Aorta (tissue), 5 donors: ENCODE measurements at regions not wholly inside any gene's neighbourhood (a gene's known extent, or its start where the extent isn't known, plus 50 kb on each side); places are given as distances from the start of the nearest gene placed in this dataset.

Experiments used
- ATAC-seq: fragments of 200-7000 bp; cut with Tn5 transposase; one replicate; pipeline ENCODE4 v1.9.1; 2022; ENCODE audit warnings: moderate library complexity; ENCODE audit not compliant: low FRiP score
- DNase-seq, 2 donors: peaks; one replicate each; pipeline ENCODE4 v3.0.0-alpha.2; 2020
- H3K27ac ChIP-seq, 2 donors: one replicate each; pipeline ENCODE4 v1.5.1; 2013; ENCODE audit warnings: low read length in 2 of 2, mild to moderate bottlenecking in 2 of 2, moderate library complexity in 2 of 2, control low read depth in 1 of 2, inconsistent platforms in 1 of 2, low read depth in 1 of 2
- H3K27me3 ChIP-seq, 2 donors: one replicate each; pipeline ENCODE4 v1.6.1; 2013; ENCODE audit warnings: control low read depth in 1 of 2, low read length in 1 of 2, mild to moderate bottlenecking in 1 of 2, moderate library complexity in 1 of 2; ENCODE audit not compliant: insufficient read depth in 2 of 2, control insufficient read depth in 1 of 2
- H3K36me3 ChIP-seq, 2 donors: one replicate each; pipeline ENCODE4 v1.6.1; 2013; ENCODE audit warnings: control low read depth in 1 of 2, low read length in 1 of 2, mild to moderate bottlenecking in 1 of 2; ENCODE audit not compliant: insufficient read depth in 2 of 2, control insufficient read depth in 1 of 2
- H3K4me1 ChIP-seq, 2 donors: one replicate each; pipeline ENCODE4 v1.6.1; 2013; ENCODE audit warnings: low read length in 2 of 2, control low read depth in 1 of 2, mild to moderate bottlenecking in 1 of 2, moderate library complexity in 1 of 2; ENCODE audit not compliant: insufficient read depth in 2 of 2, control insufficient read depth in 1 of 2
- H3K4me3 ChIP-seq, 2 donors: one replicate each; pipeline ENCODE4 v1.5.1; 2013; ENCODE audit warnings: low read length in 2 of 2, control low read depth in 1 of 2, mild to moderate bottlenecking in 1 of 2
- H3K9me3 ChIP-seq: one replicate; pipeline ENCODE4 v1.6.1; 2013; ENCODE audit warnings: mild to moderate bottlenecking, low read length; ENCODE audit not compliant: control insufficient read depth
- whole genome bisulfite sequencing, 2 donors: extraction: QIAGEN DNeasy Blood & Tissue Kit; methylation state at CpG; one replicate each; pipeline ENCODE4 v1.1.7; 2013; 5-methylcytosine and 5-hydroxymethylcytosine counted together
- intact Hi-C, 2 donors: fragments of 100-400 bp; cut with DNase I; formaldehyde crosslinking; loops; one replicate each; pipeline versions ENCODE4 v1.14.2 to v1.15.0; 2022
- donor health status: healthy with polysubstance abuse.
- donor health status: Bipolar disorder and iron deficiency.
- donor health status: DM: no; HTN: no; CAD: no.
- donor health status: DM: no; HTN: no; CAD: no.
- donor health status: DM: yes; HTN: yes; CAD: no.

DNA sequence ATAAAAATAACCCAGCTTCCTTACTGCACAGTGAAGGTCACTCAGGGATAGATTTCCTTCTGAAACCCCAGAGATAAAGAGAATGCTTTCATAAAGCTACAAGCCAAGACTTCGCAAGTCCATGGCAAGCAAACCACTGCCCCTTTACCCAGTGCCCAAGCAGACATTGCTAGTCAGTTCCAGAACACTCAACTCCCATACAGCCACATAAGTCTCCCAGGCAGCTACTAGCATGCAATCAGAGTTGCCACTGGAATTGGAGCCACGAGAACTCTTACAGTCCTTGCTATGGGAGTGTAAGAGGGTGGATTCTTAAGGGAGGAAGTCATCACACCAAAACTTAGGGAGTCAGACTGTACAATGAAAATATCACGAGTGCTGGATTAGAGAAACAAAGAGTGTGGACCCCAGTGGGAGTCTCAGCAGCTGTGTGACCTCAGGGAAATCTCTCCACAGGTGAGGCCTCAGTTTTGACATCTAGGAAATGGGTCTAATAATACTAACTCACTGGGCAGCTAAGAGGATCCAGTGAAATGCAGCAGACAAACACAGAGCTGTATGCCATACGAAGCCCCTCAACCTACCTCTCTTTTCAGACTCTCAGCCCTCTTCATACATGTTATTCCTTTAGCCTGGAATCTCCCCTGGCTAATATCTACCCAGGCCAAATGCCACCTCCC is 526.6 kb downstream of the MN1 start:
- H3K9me3 ChIP-seq, result no peaks in the 10 kb centered on the region
- no peak overlapping the region for H3K27ac ChIP-seq
- no peaks in the 10 kb centered on the region for H3K36me3 ChIP-seq
- DNase-seq (no peak), ATAC-seq (no peak)
- no peaks in the 10 kb centered on the region for H3K27me3 ChIP-seq
- H3K4me3 ChIP-seq, result no peak overlapping the region
- H3K4me1 ChIP-seq, result no peaks in the 10 kb centered on the region
- intact Hi-C loops, result no loop called here
- 56 to 59% methylated on average over 4 of the region's 4 CpGs for WGBS, 2 donors

DNA sequence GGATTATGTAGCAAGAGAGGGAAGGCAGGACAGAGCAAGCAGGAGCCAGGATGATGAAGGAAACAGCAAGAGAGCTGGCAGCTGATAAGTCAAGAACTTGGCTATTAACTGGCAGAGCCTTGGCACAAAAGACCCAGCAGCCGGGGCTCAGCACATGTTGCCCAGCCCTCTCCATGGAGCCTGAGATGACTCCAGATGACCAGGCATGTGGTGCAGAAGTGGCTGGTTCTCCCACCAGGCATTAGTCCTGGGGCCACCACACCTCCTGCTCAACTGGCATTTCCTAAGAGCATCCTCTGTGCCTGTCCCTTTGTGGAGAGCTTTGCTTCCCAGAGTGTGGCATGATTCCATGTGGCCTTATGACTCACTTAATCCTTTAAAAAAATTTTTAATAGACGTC is 522.6 kb downstream of the MN1 start:
- no peak overlapping the region for H3K27ac ChIP-seq
- 0 to 14% methylated on average over 2 of the region's 2 CpGs for WGBS, 2 donors
- H3K9me3 ChIP-seq, result peaks cover 2% of the 10 kb centered on the region
- ATAC-seq, result no peak
- H3K4me3 ChIP-seq, result no peak overlapping the region
- intact Hi-C loops, result no loop called here
- no peak for DNase-seq
- H3K27me3 ChIP-seq, result no peaks in the 10 kb centered on the region
- no peaks in the 10 kb centered on the region for H3K36me3 ChIP-seq
- H3K4me1 ChIP-seq, result no peaks in the 10 kb centered on the region

DNA sequence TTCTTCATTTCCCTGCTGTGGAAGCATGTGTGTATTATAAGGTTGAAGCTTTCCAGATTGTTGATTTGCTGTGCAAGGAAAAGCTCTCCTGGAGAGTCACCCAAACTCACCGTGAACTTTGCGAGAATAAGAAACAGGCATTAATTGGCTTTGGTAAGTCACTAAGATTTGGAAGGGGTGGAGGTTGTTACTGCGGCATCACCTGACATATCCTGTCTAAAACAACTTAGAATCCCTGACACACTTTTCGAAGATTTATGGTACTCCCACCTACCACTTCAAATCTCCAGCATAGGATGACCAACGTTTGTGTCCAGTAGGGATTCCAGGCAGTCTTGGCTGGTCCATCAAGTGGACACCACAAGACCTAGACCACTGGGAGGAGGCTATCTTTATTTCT is 518.3 kb downstream of the MN1 start:
- ATAC-seq, result no peak
- no peak overlapping the region for H3K4me3 ChIP-seq
- H3K9me3 ChIP-seq, result peaks cover 2% of the 10 kb centered on the region
- H3K4me1 ChIP-seq, result no peaks in the 10 kb centered on the region
- no peaks in the 10 kb centered on the region for H3K27me3 ChIP-seq
- no peak for DNase-seq
- WGBS, 2 donors, result 96 to 98% methylated on average over 5 of the region's 5 CpGs
- H3K27ac ChIP-seq, result no peak overlapping the region
- intact Hi-C loops, result no loop called here
- H3K36me3 ChIP-seq, result no peaks in the 10 kb centered on the region

DNA sequence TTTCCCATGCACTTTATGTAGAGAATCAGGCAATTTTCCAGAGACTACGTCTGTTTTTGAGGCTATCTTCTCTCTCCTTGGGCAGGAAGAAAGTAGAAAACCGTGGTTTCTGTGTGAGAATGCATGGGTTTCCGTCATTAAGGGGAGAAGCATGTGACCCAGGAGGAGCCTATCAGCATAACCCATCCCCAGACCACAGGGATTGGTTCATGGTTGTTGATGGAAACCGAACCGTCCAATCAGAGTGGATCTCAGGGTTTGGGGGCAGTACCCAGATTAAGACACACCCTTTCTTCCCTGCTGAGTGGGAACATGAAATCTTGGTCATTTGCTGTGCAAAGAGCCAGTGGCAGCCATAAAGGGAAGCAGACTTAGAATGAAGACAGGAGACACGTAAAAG is 517.8 kb downstream of the MN1 start:
- WGBS, 2 donors, result 85 to 90% methylated on average over 6 of the region's 6 CpGs
- DNase-seq, result no peak

DNA sequence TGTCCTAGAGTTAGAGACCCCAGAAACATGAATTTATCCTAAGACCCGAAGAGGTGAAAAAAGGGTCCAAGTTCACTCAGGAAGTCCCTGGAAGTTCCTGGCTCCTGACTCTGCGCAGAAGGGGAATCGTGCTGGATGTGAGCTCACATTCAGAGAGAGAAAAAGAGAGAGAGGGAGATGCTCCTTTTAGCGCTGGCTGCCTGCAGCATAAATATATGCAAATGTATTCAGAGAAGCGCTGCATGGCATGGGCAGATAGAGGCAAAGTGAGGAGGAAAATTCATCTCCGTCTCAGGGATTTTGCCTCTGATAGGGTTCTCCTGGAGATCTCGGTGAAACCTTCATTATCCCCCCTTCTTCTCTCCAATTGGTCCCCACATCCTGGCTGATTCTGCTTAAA is 517.2 kb downstream of the MN1 start:
- no peaks in the 10 kb centered on the region for H3K4me1 ChIP-seq
- intact Hi-C loops, result no loop called here
- no peaks in the 10 kb centered on the region for H3K36me3 ChIP-seq
- H3K4me3 ChIP-seq, result no peak overlapping the region
- DNase-seq, result no peak
- H3K27me3 ChIP-seq, result no peaks in the 10 kb centered on the region
- H3K9me3 ChIP-seq, result peaks cover 2% of the 10 kb centered on the region
- WGBS, 2 donors, result 98% methylated on average over 7 of the region's 7 CpGs
- no peak for ATAC-seq
- H3K27ac ChIP-seq, result no peak overlapping the region

More for the DNA sequence above, 517.8 kb downstream of the MN1 start:
- intact Hi-C loops, result no loop called here
- Histone ChIP-seq H3K4me3 (no peak overlapping the region), H3K27ac (no peak overlapping the region), H3K4me1 (no peaks in the 10 kb centered on the region), H3K9me3 (peaks cover 2% of the 10 kb centered on the region), H3K27me3 (no peaks in the 10 kb centered on the region), H3K36me3 (no peaks in the 10 kb centered on the region)
- ATAC-seq, result no peak

DNA sequence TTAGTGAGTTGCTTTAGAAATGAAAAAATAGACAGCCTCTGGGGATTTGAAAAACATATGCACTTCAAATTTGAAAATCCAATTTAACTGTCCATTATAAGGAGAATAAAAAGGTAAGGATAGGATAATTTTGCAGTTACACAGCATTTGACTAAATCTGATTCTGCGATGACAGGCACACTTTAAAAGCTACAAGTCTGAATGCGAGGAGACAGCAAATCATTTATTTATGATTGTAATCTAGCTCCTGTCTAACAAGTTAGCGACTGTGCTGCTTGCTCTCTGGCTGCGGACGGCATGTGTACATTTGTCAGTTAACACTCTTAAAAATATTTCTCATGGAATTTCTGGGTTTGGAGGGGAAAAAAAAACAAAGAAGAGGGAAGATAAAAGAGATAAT is 514.8 kb downstream of the MN1 start:
- Histone ChIP-seq H3K9me3 (peaks cover 2% of the 10 kb centered on the region), H3K27ac (no peak overlapping the region), H3K4me1 (no peaks in the 10 kb centered on the region), H3K4me3 (no peak overlapping the region), H3K36me3 (no peaks in the 10 kb centered on the region), H3K27me3 (no peaks in the 10 kb centered on the region)
- DNase-seq (no peak), ATAC-seq (no peak)
- WGBS, 2 donors, result 94% methylated on average over 5 of the region's 5 CpGs
- intact Hi-C loops, result no loop called here

DNA sequence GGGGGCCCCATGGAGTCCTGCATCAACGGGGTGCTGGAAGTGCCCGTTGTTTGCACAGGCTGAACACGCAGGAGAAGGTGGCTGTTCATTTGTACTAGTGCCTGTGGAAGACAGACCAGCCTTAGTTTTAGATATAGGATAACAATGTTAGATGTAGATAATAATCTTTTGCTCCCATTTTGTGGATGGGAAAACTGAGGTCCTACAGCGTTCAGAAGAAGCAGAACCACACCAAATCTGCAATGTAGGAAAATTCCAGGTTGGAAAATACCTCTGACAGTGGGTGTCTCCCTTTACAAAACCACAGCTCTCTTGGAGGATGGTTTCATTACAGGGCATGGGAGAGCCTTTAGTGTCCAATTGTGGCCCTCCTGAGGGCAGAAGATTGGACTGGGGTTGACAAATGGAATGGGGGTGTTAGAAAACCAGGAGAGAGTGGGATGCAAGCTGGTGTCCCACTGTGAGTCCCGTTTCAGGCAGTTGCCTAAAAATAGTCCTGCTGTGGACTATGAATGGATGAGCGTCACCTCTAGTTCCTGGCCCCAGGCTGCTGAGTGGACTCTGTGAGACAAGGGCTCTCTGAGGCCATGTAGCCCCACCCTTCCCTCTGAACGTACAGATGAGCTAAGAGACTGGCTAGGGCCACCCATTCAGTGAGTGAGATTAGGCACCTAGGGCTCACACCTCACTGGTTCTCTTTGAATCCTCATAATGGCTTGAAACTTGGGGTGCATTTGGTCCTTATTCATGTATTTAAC is 508.8 kb downstream of the MN1 start:
- Histone ChIP-seq H3K4me1 (no peaks in the 10 kb centered on the region), H3K27ac (no peak overlapping the region), H3K9me3 (no peaks in the 10 kb centered on the region), H3K4me3 (no peak overlapping the region), H3K36me3 (no peaks in the 10 kb centered on the region), H3K27me3 (no peaks in the 10 kb centered on the region)
- intact Hi-C loops, result no loop called here
- ATAC-seq (no peak), DNase-seq (no peak)
- WGBS, 2 donors, result 66 to 71% methylated on average over 7 of the region's 7 CpGs

DNA sequence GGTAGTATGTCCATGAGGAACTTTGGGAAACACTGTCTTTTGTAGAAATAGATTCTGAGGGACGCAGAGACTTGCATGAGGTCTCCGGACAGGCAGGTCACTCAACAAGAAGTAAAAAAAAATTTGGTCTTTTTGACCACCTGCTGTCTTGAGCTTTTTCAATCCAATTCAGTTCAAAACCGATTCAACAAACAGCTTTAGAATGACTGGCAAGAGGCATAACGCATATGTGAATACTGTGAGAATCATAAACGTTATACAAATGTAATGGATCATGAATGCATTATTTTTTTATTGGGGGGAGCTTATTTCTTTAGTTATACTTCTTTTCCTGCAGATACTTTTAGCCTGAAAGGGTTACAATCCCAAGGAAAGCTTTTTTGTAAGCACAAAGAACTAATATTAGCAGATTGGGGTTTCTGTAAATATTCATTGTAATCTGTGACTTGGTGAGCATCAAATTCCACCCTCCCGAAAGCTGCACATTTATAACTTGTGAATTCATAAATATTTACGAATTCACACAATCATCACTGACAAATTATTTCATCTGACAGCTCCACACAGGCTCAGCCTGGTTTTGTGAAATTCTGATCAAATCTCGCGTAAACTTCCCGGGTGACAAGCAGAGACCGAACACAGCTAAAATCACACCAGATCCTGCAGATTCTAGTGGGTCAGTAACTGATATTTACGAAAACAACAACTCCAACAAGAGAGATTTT is 507.7 kb downstream of the MN1 start:
- no peak overlapping the region for H3K27ac ChIP-seq
- H3K9me3 ChIP-seq, result no peaks in the 10 kb centered on the region
- H3K27me3 ChIP-seq, result no peaks in the 10 kb centered on the region
- no peak for ATAC-seq
- 89 to 93% methylated on average over 12 of the region's 12 CpGs for WGBS, 2 donors
- H3K4me3 ChIP-seq, result no peak overlapping the region
- intact Hi-C loops, result no loop called here
- DNase-seq, result no peak
- H3K36me3 ChIP-seq, result no peaks in the 10 kb centered on the region
- no peaks in the 10 kb centered on the region for H3K4me1 ChIP-seq
